Spleen (tissue), 7 donors: ENCODE measurements at regions not wholly inside any gene's neighbourhood (a gene's known extent, or its start where the extent isn't known, plus 50 kb on each side); places are given as distances from the start of the nearest gene placed in this dataset.

Source experiments
- POLR2A ChIP-seq, 3 donors: fragments of 450-650 bp; IDR thresholded peaks; one replicate each; pipeline ENCODE4 v1.5.1; 2017; ENCODE audit warnings: antibody characterized with exemption in 3 of 3, mild to moderate bottlenecking in 1 of 3
- TF ChIP-seq, protein P1 (sequence below), 11 experiments: fragments of 200-600 bp in 7 of 11; fragments of 450-650 bp in 4 of 11; sonication (generic) in 4 of 11; IDR thresholded peaks in 8 of 11; conservative IDR thresholded peaks in 3 of 11; 1 replicate in 7 of 11; 2 replicates in 4 of 11; pipeline versions ENCODE4 v1.4.0 to v1.8.0; 2016 to 2021; ENCODE audit warnings: antibody characterized with exemption in 11 of 11, inconsistent platforms in 4 of 11, mild to moderate bottlenecking in 1 of 11
- donor health status: DM: no; HTN: no; CAD: no; lungs with moderate emphysema.
- donor health status: DM: no; HTN: no; CAD: no.
- donor health status: DM: no; HTN: no; CAD: no.

DNA sequence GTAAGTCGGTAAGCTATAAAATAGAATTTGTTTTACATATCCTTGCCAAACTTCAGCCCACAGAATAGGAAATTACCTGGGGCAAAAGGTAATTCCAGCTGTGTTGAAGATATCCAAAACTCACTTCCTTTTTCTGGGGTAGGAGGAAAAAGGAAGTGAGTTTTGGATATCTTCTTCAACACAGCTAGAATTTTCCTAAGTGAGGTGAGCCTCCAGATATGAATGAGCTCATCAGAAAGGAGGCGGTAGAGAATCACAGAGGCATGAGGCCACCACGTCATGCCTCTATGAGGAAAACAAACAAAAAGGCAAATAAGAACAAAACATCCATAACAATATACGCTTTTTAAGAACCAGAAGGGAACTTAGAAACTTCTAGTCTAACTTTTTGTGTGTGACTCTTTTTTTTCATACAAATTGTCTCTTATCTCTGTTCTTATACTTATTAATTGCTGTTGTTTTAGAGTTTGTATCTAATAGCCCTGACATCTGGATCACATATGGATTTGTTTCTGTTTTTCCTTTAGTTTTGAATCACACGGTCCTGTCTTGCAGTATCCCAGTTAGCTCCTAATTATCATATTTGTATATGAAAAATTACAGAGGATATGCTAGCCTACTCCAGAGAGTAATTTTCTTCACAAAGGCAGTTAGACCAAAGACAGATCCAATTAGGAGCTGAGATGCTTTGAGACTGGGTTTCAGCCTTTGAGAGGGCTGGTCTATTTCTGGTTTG is 104.5 kb downstream of the RBM43 start:
- TF ChIP-seq, protein P1, sequence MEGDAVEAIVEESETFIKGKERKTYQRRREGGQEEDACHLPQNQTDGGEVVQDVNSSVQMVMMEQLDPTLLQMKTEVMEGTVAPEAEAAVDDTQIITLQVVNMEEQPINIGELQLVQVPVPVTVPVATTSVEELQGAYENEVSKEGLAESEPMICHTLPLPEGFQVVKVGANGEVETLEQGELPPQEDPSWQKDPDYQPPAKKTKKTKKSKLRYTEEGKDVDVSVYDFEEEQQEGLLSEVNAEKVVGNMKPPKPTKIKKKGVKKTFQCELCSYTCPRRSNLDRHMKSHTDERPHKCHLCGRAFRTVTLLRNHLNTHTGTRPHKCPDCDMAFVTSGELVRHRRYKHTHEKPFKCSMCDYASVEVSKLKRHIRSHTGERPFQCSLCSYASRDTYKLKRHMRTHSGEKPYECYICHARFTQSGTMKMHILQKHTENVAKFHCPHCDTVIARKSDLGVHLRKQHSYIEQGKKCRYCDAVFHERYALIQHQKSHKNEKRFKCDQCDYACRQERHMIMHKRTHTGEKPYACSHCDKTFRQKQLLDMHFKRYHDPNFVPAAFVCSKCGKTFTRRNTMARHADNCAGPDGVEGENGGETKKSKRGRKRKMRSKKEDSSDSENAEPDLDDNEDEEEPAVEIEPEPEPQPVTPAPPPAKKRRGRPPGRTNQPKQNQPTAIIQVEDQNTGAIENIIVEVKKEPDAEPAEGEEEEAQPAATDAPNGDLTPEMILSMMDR (IDR thresholded peaks at IDR 0.05 in 8 of 11, conservative IDR thresholded peaks at IDR 0.05 in 3 of 11), result no peak
- no peak for TF ChIP-seq POLR2A (IDR thresholded peaks at IDR 0.05)
